ENCODE measurements at regions not wholly inside any gene's neighbourhood (a gene's known extent, or its start where the extent isn't known, plus 50 kb on each side); places are given as distances from the start of the nearest gene placed in this dataset.

DNA sequence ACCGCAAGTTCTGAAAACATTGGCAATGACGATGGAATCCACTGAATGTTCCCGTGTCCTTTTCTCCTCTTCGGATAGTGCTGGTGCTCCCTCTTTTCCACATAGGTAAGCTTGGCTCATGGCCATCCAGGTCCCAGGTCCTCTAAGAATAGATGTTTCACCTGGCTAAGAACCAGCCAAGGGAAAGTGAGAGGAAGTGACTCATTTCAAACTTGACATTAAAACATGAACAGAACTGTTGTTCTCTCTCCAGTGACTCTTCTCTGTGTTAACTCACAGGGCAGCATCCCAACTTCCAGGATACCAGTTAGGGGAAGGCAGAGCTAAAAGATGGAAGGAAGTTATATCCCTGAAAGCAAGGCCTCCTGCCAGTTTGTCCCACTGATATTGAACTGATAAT is 493.8 kb upstream of the CHRM3 start:
- BruUV-seq (replicated peaks): no TSS peak
- no peak overlapping the region for H3K9ac ChIP-seq (replicated peaks; ENCODE audit: extremely low read depth, insufficient read depth, low read length)
- no peaks in the 10 kb centered on the region for H3K27me3 ChIP-seq (ENCODE audit: control insufficient read depth in 2 of 2, insufficient read depth in 2 of 2, low read length in 2 of 2)
- H3K79me2 ChIP-seq (ENCODE audit: control insufficient read depth, insufficient read depth, low read length): no peaks in the 10 kb centered on the region
- H3K9me1 ChIP-seq (replicated peaks; ENCODE audit: control insufficient read depth, extremely low read depth, insufficient read depth, low read length): no peaks in the 10 kb centered on the region
- CTCF ChIA-PET: no interaction called here
- H3K4me3 ChIP-seq (replicated peaks in 1 of 3; ENCODE audit: insufficient read depth in 1 of 3, low read depth in 1 of 3, low read length in 3 of 3): no peak overlapping the region
- TF ChIP-seq GATA2 (IDR thresholded peaks at IDR 0.05; ENCODE audit: insufficient read depth, insufficient read length, low read depth, low read length) (no peak), FOS (IDR thresholded peaks at IDR 0.05; ENCODE audit: borderline replicate concordance, insufficient read depth, low read length) (no peak), POLR2AphosphoS5 (IDR thresholded peaks at IDR 0.05; ENCODE audit: insufficient read depth, low read depth, low read length) (no peak), MYC (IDR thresholded peaks at IDR 0.05; ENCODE audit: low read depth, low read length) (no peak), POLR2A (IDR thresholded peaks at IDR 0.05; ENCODE audit: low read depth, low read length) (no peak), JUN (IDR thresholded peaks at IDR 0.05; ENCODE audit: borderline replicate concordance, insufficient read depth, insufficient read length, low read depth) (no peak)
- TF ChIP-seq, protein P1, sequence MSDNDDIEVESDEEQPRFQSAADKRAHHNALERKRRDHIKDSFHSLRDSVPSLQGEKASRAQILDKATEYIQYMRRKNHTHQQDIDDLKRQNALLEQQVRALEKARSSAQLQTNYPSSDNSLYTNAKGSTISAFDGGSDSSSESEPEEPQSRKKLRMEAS (IDR thresholded peaks at IDR 0.05; ENCODE audit: insufficient read depth, insufficient read length): no peak
- TF ChIP-seq, protein P2, sequence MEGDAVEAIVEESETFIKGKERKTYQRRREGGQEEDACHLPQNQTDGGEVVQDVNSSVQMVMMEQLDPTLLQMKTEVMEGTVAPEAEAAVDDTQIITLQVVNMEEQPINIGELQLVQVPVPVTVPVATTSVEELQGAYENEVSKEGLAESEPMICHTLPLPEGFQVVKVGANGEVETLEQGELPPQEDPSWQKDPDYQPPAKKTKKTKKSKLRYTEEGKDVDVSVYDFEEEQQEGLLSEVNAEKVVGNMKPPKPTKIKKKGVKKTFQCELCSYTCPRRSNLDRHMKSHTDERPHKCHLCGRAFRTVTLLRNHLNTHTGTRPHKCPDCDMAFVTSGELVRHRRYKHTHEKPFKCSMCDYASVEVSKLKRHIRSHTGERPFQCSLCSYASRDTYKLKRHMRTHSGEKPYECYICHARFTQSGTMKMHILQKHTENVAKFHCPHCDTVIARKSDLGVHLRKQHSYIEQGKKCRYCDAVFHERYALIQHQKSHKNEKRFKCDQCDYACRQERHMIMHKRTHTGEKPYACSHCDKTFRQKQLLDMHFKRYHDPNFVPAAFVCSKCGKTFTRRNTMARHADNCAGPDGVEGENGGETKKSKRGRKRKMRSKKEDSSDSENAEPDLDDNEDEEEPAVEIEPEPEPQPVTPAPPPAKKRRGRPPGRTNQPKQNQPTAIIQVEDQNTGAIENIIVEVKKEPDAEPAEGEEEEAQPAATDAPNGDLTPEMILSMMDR (IDR thresholded peaks at IDR 0.05; ENCODE audit: extremely low read depth in 1 of 2, insufficient read depth in 1 of 2, low read depth in 1 of 2, low read length in 2 of 2): no peak
- dilution Hi-C loops (cut with MboI; ENCODE audit: extremely low pct_ligation_motif_present, low sequenced_read_pairs): no loop called here
- DNase-seq (ENCODE audit: low read depth, low spot score) (no peak), FAIRE-seq (no peak)
- H3K4me1 ChIP-seq (ENCODE audit: control insufficient read depth, extremely low read depth, insufficient read depth, low read length): no peaks in the 10 kb centered on the region
- no peak overlapping the region for H3K27ac ChIP-seq (ENCODE audit: insufficient read depth, low read depth, low read length)
- intact Hi-C loops (cut with micrococcal nuclease): no loop called here
- H2AFZ ChIP-seq (ENCODE audit: low read depth, low read length): no peak overlapping the region
- H4K20me1 ChIP-seq (replicated peaks; ENCODE audit: control insufficient read depth, extremely low read depth, insufficient read depth, low read length): no peaks in the 10 kb centered on the region
- H3K36me3 ChIP-seq (ENCODE audit: control insufficient read depth in 2 of 2, extremely low read depth in 1 of 2, insufficient read depth in 2 of 2, low read length in 2 of 2): no peaks in the 10 kb centered on the region
- H3K9me3 ChIP-seq (replicated peaks; ENCODE audit: control insufficient read depth, insufficient read depth, low read length): peaks cover 6% of the 10 kb centered on the region
- POLR2A ChIA-PET: no interaction called here
- no peak overlapping the region for H3K4me2 ChIP-seq (ENCODE audit: insufficient read depth, low read length)

Data from endothelial cell of umbilical vein (primary cell).